Left cardiac atrium (tissue), 4 donors: ENCODE measurements at regions not wholly inside any gene's neighbourhood (a gene's known extent, or its start where the extent isn't known, plus 50 kb on each side); places are given as distances from the start of the nearest gene placed in this dataset.

Experiments used
- ATAC-seq, 2 donors: fragments of 200-7000 bp; cut with Tn5 transposase; one replicate each; pipeline ENCODE4 v1.9.1; 2020; ENCODE audit warnings: mild to moderate bottlenecking in 2 of 2, moderate library complexity in 2 of 2
- DNase-seq: peaks from one replicate; pipeline ENCODE4 v3.0.0-alpha.2; 2020
- intact Hi-C, 2 donors: fragments of 100-400 bp; cut with DNase I; formaldehyde crosslinking; loops; one replicate each; pipeline versions ENCODE4 v1.14.1 to v1.15.1; 2022 to 2023
- donor health status: DM: no; HTN: yes; CAD: no.
- donor health status: DM: no; HTN: yes; CAD: no; lungs with severe emphysema.
- donor health status: DM: yes; HTN: yes; CAD: no.
- donor health status: Dilated cardiomyopathy.

DNA sequence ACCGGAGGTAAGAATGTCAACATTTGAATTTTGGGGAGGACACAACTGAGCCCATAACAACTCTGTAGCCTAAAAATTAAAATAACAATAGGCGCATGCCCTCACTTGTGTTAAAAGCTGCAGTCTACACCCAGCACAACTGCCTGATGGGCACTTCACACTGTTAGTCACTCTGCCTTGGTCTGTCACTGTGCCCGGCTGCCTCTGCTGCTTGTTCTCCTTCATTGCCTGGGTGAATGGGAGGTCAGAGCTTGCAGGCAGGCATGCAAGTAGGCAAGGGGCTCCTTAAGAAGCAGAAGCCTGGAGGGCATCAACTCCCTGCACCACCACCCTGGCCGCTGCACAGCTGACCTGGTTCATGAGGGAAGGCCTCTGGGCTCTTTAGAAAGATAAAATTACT lies 374.8 kb downstream of the MID1IP1 start:
- intact Hi-C loops: no loop called here
- DNase-seq (no peak), ATAC-seq (no peak)

GRCh38 chrX:39189431-39189830 lies 388.2 kb downstream of the MID1IP1 start:
- ATAC-seq: no peak
- intact Hi-C loops: no loop called here
- DNase-seq: no peak

DNA sequence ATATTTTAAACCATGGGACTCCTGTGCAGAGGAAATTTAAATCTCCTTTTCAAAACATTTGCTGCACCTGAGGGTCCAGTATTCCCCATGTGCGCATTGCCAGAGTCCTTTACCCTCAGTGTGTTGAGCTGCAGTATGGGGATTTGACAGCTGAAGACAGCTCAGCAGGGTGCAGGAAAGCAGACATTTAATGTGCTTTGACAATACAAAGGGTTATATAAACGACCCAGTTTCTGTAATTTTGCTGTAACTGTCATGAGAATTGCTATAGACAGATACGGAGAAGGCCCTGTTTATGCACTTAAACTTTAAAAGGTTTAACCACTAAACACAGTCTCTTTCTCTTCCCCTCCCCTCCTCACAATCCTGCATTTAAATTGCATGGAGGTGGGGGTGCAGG lies 393.4 kb downstream of the MID1IP1 start:
- intact Hi-C loops: no loop called here
- ATAC-seq (no peak), DNase-seq (no peak)

- ATAC-seq: no peak
Observed at GRCh38 chrX:39195156-39195555, 393.9 kb downstream of the MID1IP1 start.

GRCh38 chrX:39196192-39197102 lies 395.2 kb downstream of the MID1IP1 start:
- ATAC-seq: peak; percentile 77 to 82
- intact Hi-C loops: no loop called here
- no peak for DNase-seq

More at GRCh38 chrX:39195156-39195555, 393.9 kb downstream of the MID1IP1 start:
- no peak for DNase-seq
- intact Hi-C loops: no loop called here

GRCh38 chrX:39199429-39199828 lies 398.2 kb downstream of the MID1IP1 start:
- intact Hi-C loops: no loop called here
- ATAC-seq (no peak), DNase-seq (no peak)

DNA sequence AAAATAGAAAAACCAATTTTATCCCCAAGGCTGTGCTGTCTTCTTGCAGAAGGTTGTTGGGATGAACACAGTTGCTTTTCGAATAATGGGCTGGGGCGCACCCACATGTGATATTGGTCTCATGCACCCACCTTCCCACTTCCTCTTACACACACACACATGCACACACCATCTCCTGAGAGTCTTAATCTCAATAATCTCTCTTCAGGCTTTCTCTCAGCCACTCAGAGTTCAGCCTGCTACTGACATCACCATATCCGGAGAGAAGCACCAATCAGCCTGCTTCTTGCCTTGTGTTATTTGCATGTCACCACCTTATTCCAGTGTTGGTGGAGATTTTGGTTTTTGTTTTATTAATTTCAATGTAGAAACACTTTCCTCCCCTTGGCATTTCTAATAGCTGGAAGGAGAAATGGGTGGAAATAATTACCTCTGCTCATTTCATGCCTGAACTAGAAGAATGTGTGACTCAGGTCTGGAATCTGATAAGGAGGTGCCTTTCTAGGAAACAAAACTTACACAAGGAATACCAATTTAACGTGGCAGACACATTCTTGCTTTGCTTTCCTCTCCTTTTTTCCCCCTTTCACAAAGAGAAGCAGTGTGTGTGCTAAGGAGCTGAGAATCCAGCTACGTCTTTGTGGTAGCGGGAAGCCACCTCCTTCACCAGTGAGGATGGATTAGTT lies 400.2 kb downstream of the MID1IP1 start:
- ATAC-seq (no peak), DNase-seq (no peak)
- intact Hi-C loops: no loop called here

GRCh38 chrX:39202641-39203040 lies 401.4 kb downstream of the MID1IP1 start:
- intact Hi-C loops: no loop called here
- no peak for ATAC-seq

GRCh38 chrX:39203427-39203826 lies 402.2 kb downstream of the MID1IP1 start:
- intact Hi-C loops: no loop called here
- ATAC-seq (no peak), DNase-seq (no peak)

More at GRCh38 chrX:39202641-39203040, 401.4 kb downstream of the MID1IP1 start:
- DNase-seq: no peak

DNA sequence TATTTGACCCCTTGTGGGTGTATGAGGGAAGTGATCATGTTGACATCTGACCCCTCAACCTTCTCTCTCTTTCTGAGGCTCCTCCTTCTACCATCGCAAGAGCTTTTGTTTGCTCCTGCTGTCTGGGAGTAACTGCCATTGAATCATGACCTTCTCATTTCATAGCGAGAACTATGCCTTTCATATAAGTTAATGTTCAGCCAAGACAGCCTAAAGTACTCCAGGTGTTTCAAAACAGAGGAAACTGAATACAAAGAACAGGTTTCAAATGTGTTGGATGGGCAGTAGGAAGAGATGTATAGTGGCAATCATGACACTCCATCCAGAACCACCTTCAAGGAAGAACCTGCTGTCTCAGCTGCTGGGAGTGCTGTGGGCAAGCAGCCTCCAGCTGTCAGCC lies 403.1 kb downstream of the MID1IP1 start:
- intact Hi-C loops: no loop called here
- no peak for ATAC-seq
- DNase-seq: no peak

GRCh38 chrX:39204945-39205344 lies 403.7 kb downstream of the MID1IP1 start:
- DNase-seq (no peak), ATAC-seq (no peak)
- intact Hi-C loops: no loop called here

DNA sequence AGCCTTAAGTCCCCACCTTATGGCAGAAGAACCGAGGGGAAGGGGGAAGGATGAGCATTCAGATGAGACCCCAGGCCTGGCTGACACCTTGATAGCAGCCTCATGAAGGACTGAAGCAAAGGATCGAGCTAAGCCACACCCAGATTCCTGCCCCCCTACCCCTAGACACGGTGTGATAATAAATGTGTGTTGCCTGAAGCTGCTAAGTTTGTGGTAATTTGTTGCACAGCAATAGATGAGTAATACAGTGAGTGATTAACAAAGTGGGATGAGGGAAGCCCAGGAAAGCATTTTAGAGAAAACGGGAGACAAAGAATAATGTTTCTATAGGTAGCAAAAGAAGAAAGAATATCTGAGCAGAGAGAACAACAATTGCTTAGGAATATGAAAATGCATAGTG lies 404.2 kb downstream of the MID1IP1 start:
- DNase-seq: no peak
- intact Hi-C loops: no loop called here
- no peak for ATAC-seq

- ATAC-seq (no peak), DNase-seq (no peak)
- intact Hi-C loops: no loop called here
Observed at GRCh38 chrX:39206399-39207145, 405.3 kb downstream of the MID1IP1 start.

- intact Hi-C loops: no loop called here
- no peak for ATAC-seq
- no peak for DNase-seq
Observed at GRCh38 chrX:39211501-39211900, 410.2 kb downstream of the MID1IP1 start.

DNA sequence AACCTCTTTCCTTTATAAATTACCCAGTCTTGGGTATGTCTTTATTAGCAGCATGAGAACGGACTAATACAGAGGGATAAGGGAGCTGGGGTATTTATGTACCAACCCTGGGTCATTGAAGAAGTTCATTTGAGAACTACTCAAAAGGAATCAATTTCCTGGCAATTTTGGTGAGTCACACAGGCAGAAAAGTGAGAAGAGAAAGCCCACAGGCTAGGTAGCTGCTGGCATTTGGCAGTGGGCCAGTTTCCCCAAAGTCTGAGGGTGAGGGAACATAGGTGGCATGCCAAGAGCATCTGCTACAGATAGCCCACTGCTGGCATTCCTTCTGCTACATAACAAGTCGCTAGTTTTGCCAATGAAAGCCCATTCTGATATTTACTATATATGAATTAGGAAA lies 411.2 kb downstream of the MID1IP1 start:
- DNase-seq (no peak), ATAC-seq (no peak)
- intact Hi-C loops: no loop called here

- ATAC-seq (no peak), DNase-seq (no peak)
Observed at GRCh38 chrX:39214387-39215126, 413.3 kb downstream of the MID1IP1 start.

GRCh38 chrX:39220952-39221351 lies 419.7 kb downstream of the MID1IP1 start:
- ATAC-seq (no peak), DNase-seq (no peak)
- intact Hi-C loops: no loop called here

More at GRCh38 chrX:39214387-39215126, 413.3 kb downstream of the MID1IP1 start:
- intact Hi-C loops: no loop called here

DNA sequence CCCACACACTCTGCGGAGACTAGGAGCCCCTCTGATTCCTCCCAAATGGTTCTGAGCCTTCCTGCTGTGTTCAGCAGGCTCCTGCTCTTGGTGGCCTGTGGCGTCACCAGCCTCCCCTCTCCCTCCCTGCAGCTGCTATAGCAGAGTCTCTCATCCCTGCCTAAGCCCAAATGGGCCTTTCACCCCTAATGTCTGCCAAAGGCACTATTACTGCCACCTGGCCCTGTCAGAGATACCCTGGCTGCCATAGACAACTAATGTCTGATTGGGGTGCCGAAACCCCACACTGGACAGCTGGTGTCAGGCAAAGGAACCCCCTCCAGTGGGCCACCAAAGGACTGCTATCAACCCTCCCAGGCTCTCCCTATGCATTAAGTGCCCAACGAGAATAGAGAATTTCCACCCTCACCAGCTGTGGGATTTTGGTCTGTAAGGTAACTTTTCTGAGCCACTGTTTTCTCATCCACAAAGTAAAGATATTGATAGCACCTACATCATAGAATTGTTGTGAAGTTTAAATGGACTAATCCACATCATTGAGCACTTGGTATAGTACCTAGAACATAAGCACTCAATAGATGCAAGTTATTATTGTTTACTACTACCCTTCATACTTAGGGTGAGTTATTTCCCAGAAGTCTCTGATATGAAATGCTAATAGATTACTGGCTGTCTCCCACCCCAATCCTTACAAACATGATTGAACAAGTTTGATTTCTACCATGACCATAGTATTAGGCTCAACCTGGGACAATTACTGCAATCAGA lies 421.3 kb downstream of the MID1IP1 start:
- intact Hi-C loops: no loop called here
- DNase-seq: no peak
- ATAC-seq: no peak
